IMR-90 (cell line): ENCODE measurements at regions not wholly inside any gene's neighbourhood (a gene's known extent, or its start where the extent isn't known, plus 50 kb on each side); places are given as distances from the start of the nearest gene placed in this dataset.

Source experiments
- BHLHE40 ChIP-seq: fragments of 150-350 bp; IDR thresholded peaks from 2 replicates; pipeline ENCODE4 v1.6.1; 2016; ENCODE audit warnings: mild to moderate bottlenecking, low read depth, low read length
- CTCF ChIP-seq: conservative IDR thresholded peaks from 2 replicates; pipeline ENCODE4 v1.5.1; 2012; ENCODE audit warnings: mild to moderate bottlenecking, low read depth, low read length, improper control_type of control experiment
- ELK1 ChIP-seq: fragments of 150-350 bp; IDR thresholded peaks from 2 replicates; pipeline ENCODE4 v1.6.1; 2016; ENCODE audit warnings: low read depth, mild to moderate bottlenecking, low read length, moderate library complexity, borderline replicate concordance
- POLR2A ChIP-seq: IDR thresholded peaks from 2 replicates; pipeline ENCODE4 v1.6.1; 2012; ENCODE audit warnings: mild to moderate bottlenecking, low read depth, low read length
- USF2 ChIP-seq: fragments of 150-350 bp; IDR thresholded peaks from 2 replicates; pipeline ENCODE4 v1.6.1; 2017; ENCODE audit warnings: mild to moderate bottlenecking, antibody characterized with exemption, low read length, low read depth

GRCh38 chr18:39344487-39344886, 1778.9 kb upstream of the CELF4 start:
- no peak for TF ChIP-seq CTCF
- TF ChIP-seq USF2 = no peak
- no peak for TF ChIP-seq BHLHE40
- TF ChIP-seq ELK1 = no peak
- TF ChIP-seq POLR2A = no peak
